Glutamatergic neuron (in vitro differentiated cells): ENCODE measurements at regions not wholly inside any gene's neighbourhood (a gene's known extent, or its start where the extent isn't known, plus 50 kb on each side); places are given as distances from the start of the nearest gene placed in this dataset.

ENCODE experiments used
- DNase-seq: peaks from one replicate; pipeline ENCODE4 v3.0.0; 2022
- H3K27ac Mint-ChIP-seq: one replicate; pipeline ENCODE4 v1.8.0; 2020; ENCODE audit warnings: mild to moderate bottlenecking, mixed read lengths, inconsistent platforms; ENCODE audit not compliant: unreplicated experiment
- H3K27me3 Mint-ChIP-seq: one replicate; pipeline ENCODE4 v1.8.0; 2020; ENCODE audit warnings: mild to moderate bottlenecking, moderate library complexity, mixed read lengths, inconsistent platforms; ENCODE audit not compliant: unreplicated experiment
- H3K36me3 Mint-ChIP-seq: one replicate; pipeline ENCODE4 v1.8.0; 2020; ENCODE audit warnings: mild to moderate bottlenecking, mixed read lengths, inconsistent platforms; ENCODE audit not compliant: unreplicated experiment
- H3K4me1 Mint-ChIP-seq: one replicate; pipeline ENCODE4 v1.8.0; 2020; ENCODE audit warnings: mild to moderate bottlenecking, low read depth, mixed read lengths, inconsistent platforms; ENCODE audit not compliant: unreplicated experiment
- H3K4me3 Mint-ChIP-seq: one replicate; pipeline ENCODE4 v1.8.0; 2020; ENCODE audit warnings: mild to moderate bottlenecking, mixed read lengths, inconsistent platforms; ENCODE audit not compliant: unreplicated experiment
- H3K9me3 Mint-ChIP-seq: one replicate; pipeline ENCODE4 v1.8.0; 2020; ENCODE audit warnings: mild to moderate bottlenecking, moderate library complexity, mixed read lengths, inconsistent platforms; ENCODE audit not compliant: unreplicated experiment
- CTCF ChIP-seq: fragments of 200-600 bp; sonication (generic); IDR thresholded peaks from one replicate; pipeline ENCODE4 v1.5.0; 2021; ENCODE audit not compliant: partially characterized antibody, unreplicated experiment

GRCh38 chr9:591292-591691, 250.2 kb upstream of the DMRT1 start:
- Mint-ChIP-seq H3K36me3 (no peaks in the 10 kb centered on the region), H3K9me3 (no peaks in the 10 kb centered on the region), H3K4me3 (no peak overlapping the region), H3K4me1 (no peaks in the 10 kb centered on the region), H3K27ac (no peak overlapping the region), H3K27me3 (peaks cover 3% of the 10 kb centered on the region)
- no peak for TF ChIP-seq CTCF
- no peak for DNase-seq

- peaks cover 3% of the 10 kb centered on the region for H3K27me3 Mint-ChIP-seq
- H3K9me3 Mint-ChIP-seq = no peaks in the 10 kb centered on the region
- DNase-seq = no peak
- no peaks in the 10 kb centered on the region for H3K4me1 Mint-ChIP-seq
- no peak overlapping the region for H3K4me3 Mint-ChIP-seq
- TF ChIP-seq CTCF = no peak
- no peaks in the 10 kb centered on the region for H3K36me3 Mint-ChIP-seq
- H3K27ac Mint-ChIP-seq = no peak overlapping the region
These were observed 249.3 kb upstream of the DMRT1 start for GRCh38 chr9:592225-592624.

- DNase-seq = no peak
- H3K36me3 Mint-ChIP-seq = no peaks in the 10 kb centered on the region
- no peak for TF ChIP-seq CTCF
- H3K9me3 Mint-ChIP-seq = no peaks in the 10 kb centered on the region
- H3K4me3 Mint-ChIP-seq = no peak overlapping the region
- no peak overlapping the region for H3K27ac Mint-ChIP-seq
- H3K27me3 Mint-ChIP-seq = peaks cover 3% of the 10 kb centered on the region
- no peaks in the 10 kb centered on the region for H3K4me1 Mint-ChIP-seq
These were observed 248.8 kb upstream of the DMRT1 start for GRCh38 chr9:592733-593132.

GRCh38 chr9:593809-594208, 247.7 kb upstream of the DMRT1 start:
- Mint-ChIP-seq H3K27ac (no peak overlapping the region), H3K4me3 (no peak overlapping the region), H3K4me1 (no peaks in the 10 kb centered on the region), H3K27me3 (peaks cover 3% of the 10 kb centered on the region), H3K9me3 (no peaks in the 10 kb centered on the region), H3K36me3 (no peaks in the 10 kb centered on the region)
- TF ChIP-seq CTCF = no peak
- DNase-seq = no peak

GRCh38 chr9:596703-597102, 244.8 kb upstream of the DMRT1 start:
- no peaks in the 10 kb centered on the region for H3K4me1 Mint-ChIP-seq
- H3K27ac Mint-ChIP-seq = no peak overlapping the region
- no peak overlapping the region for H3K4me3 Mint-ChIP-seq
- TF ChIP-seq CTCF = no peak
- no peaks in the 10 kb centered on the region for H3K27me3 Mint-ChIP-seq
- peaks cover 2% of the 10 kb centered on the region for H3K36me3 Mint-ChIP-seq
- no peaks in the 10 kb centered on the region for H3K9me3 Mint-ChIP-seq
- no peak for DNase-seq
